Breast epithelium (tissue), 4 donors: ENCODE measurements at regions not wholly inside any gene's neighbourhood (a gene's known extent, or its start where the extent isn't known, plus 50 kb on each side); places are given as distances from the start of the nearest gene placed in this dataset.

Experiments used
- DNase-seq, 2 donors: peaks; one replicate each; pipeline ENCODE4 v3.0.0-alpha.2; 2019; ENCODE audit warnings: low spot score in 2 of 2
- H3K27ac ChIP-seq, 2 donors: fragments of 200-600 bp; sonication (generic) in 1 of 2; one replicate each; pipeline ENCODE4 v1.5.1; 2016 to 2019; ENCODE audit warnings: mild to moderate bottlenecking in 1 of 2
- H3K27me3 ChIP-seq, 2 donors: fragments of 200-600 bp; sonication (generic) in 1 of 2; one replicate each; pipeline versions ENCODE4 v1.5.1 to v1.6.0; 2017 to 2019; ENCODE audit warnings: control low read depth in 1 of 2, mild to moderate bottlenecking in 1 of 2
- H3K36me3 ChIP-seq: fragments of 200-600 bp; one replicate; pipeline ENCODE4 v1.5.1; 2019
- H3K4me1 ChIP-seq, 2 donors: fragments of 200-600 bp; sonication (generic); one replicate each; pipeline ENCODE4 v1.5.1; 2016 to 2019; ENCODE audit warnings: control low read depth in 1 of 2
- H3K4me3 ChIP-seq, 3 donors: fragments of 200-600 bp; sonication (generic); 1 replicate in 2 of 3; 2 replicates in 1 of 3; pipeline ENCODE4 v1.5.1; 2016 to 2019; ENCODE audit warnings: mild to moderate bottlenecking in 3 of 3, moderate library complexity in 2 of 3
- H3K9me3 ChIP-seq, 2 donors: fragments of 200-600 bp; sonication (generic) in 1 of 2; one replicate each; pipeline ENCODE4 v1.5.1; 2016 to 2019; ENCODE audit warnings: control low read depth in 1 of 2
- POLR2A ChIP-seq: fragments of 450-650 bp; IDR thresholded peaks from one replicate; pipeline ENCODE4 v1.6.1; 2016; ENCODE audit warnings: antibody characterized with exemption, mild to moderate bottlenecking, moderate library complexity
- POLR2AphosphoS5 ChIP-seq, 3 donors: sonication (generic); formaldehyde crosslinking; IDR thresholded peaks; one replicate each; pipeline ENCODE4 v1.6.1; 2017; ENCODE audit warnings: antibody characterized with exemption in 3 of 3
- intact Hi-C: fragments of 100-400 bp; cut with DNase I; formaldehyde crosslinking; loops from one replicate; pipeline ENCODE4 v1.15.1; 2023; ENCODE audit warnings: low total_unique reads
- TF ChIP-seq, protein P1 (sequence below), 3 donors: fragments of 450-650 bp; IDR thresholded peaks; one replicate each; pipeline ENCODE4 v1.5.1; 2016 to 2017; ENCODE audit warnings: antibody characterized with exemption in 3 of 3, mild to moderate bottlenecking in 3 of 3, moderate library complexity in 3 of 3

- Histone ChIP-seq H3K9me3 (no peaks in the 10 kb centered on the region), H3K27me3 (no peaks in the 10 kb centered on the region), H3K4me1 (no peaks in the 10 kb centered on the region), H3K4me3 (no peak overlapping the region), H3K27ac (no peak overlapping the region), H3K36me3 (no peaks in the 10 kb centered on the region)
- DNase-seq, result no peak
- intact Hi-C loops, result no loop called here
- TF ChIP-seq POLR2AphosphoS5 (IDR thresholded peaks at IDR 0.05) (no peak), POLR2A (no peak)
- TF ChIP-seq, protein P1, sequence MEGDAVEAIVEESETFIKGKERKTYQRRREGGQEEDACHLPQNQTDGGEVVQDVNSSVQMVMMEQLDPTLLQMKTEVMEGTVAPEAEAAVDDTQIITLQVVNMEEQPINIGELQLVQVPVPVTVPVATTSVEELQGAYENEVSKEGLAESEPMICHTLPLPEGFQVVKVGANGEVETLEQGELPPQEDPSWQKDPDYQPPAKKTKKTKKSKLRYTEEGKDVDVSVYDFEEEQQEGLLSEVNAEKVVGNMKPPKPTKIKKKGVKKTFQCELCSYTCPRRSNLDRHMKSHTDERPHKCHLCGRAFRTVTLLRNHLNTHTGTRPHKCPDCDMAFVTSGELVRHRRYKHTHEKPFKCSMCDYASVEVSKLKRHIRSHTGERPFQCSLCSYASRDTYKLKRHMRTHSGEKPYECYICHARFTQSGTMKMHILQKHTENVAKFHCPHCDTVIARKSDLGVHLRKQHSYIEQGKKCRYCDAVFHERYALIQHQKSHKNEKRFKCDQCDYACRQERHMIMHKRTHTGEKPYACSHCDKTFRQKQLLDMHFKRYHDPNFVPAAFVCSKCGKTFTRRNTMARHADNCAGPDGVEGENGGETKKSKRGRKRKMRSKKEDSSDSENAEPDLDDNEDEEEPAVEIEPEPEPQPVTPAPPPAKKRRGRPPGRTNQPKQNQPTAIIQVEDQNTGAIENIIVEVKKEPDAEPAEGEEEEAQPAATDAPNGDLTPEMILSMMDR (IDR thresholded peaks at IDR 0.05), result no peak
Observed at GRCh38 chr2:8500124-8501054, 181.5 kb upstream of the ID2 start.

DNA sequence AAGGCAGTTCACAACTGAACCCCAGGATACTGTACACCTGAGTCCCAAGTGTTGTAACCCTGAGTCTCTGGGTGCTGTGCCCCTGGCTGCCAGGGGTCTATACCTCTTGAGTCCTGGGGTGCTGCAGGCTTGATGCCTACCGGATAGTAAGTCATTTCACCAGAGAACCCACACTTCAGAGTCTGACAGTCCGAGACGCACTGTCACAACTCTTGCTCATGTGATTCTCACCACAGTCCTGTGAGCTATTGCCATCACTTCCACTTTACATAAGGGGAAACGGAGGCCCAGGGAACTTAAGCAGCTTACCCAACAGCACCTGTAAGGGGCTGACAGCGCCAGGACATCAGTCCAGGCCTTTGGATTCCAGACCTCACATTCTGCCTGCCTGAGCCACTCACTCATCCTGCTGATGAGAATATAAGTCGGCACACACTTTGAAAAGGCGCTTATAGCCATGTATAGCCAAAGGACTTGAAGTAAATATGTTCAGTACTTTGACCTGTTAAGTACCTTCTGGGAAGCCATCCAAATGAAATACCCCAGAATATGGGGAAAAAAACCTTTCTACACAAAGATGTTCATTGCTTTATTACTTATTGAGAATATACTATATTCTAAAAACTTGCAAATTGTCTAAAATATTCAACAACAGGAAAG, 180.7 kb upstream of the ID2 start:
- Histone ChIP-seq H3K36me3 (no peaks in the 10 kb centered on the region), H3K4me3 (no peak overlapping the region), H3K27me3 (no peaks in the 10 kb centered on the region), H3K4me1 (no peaks in the 10 kb centered on the region), H3K9me3 (no peaks in the 10 kb centered on the region), H3K27ac (no peak overlapping the region)
- no peak for TF ChIP-seq POLR2AphosphoS5 (IDR thresholded peaks at IDR 0.05)
- TF ChIP-seq, protein P1 (IDR thresholded peaks at IDR 0.05), result no peak
- TF ChIP-seq POLR2A, result no peak
- intact Hi-C loops, result no loop called here
- DNase-seq, result no peak

GRCh38 chr2:8502316-8502715, 179.5 kb upstream of the ID2 start:
- TF ChIP-seq POLR2AphosphoS5 (IDR thresholded peaks at IDR 0.05) (no peak), POLR2A (no peak)
- TF ChIP-seq, protein P1 (IDR thresholded peaks at IDR 0.05), result no peak
- Histone ChIP-seq H3K4me3 (no peak overlapping the region), H3K36me3 (no peaks in the 10 kb centered on the region), H3K4me1 (no peaks in the 10 kb centered on the region), H3K27me3 (no peaks in the 10 kb centered on the region), H3K27ac (no peak overlapping the region), H3K9me3 (no peaks in the 10 kb centered on the region)
- DNase-seq, result no peak
- intact Hi-C loops, result no loop called here

DNA sequence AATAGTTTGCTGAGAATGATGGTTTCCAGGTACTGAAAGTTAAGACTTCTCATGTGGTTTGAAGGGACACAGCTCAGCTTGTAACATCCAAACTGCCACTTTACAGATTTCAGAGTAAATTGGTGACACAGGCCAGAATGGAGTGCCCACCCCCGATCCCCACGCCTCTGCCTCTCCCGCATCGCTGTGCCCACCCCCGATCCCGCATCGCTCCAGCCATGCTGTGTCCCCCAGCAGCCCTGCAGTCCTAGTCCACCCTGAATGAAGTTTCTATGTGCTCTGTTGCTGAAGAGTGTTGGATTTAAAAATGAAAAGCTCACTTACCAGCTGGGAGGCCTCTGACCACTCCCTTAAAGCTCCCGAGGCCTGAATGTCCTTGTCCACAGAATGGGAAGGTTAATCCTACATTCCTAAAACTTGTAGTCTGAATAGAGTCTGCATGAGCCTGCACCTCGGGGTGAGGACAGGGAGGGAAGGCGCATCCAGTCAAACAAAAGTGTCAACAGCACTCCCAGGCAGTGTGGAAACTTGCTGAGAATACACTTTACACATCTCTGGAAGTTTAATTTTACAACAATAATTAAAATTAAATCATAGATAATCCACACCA, 176.4 kb upstream of the ID2 start:
- DNase-seq, result no peak
- H3K4me1 ChIP-seq, result no peaks in the 10 kb centered on the region
- H3K27ac ChIP-seq, result no peak overlapping the region
- no peaks in the 10 kb centered on the region for H3K27me3 ChIP-seq
- H3K36me3 ChIP-seq, result no peaks in the 10 kb centered on the region
- intact Hi-C loops, result no loop called here
- H3K9me3 ChIP-seq, result no peaks in the 10 kb centered on the region
- TF ChIP-seq, protein P1 (IDR thresholded peaks at IDR 0.05), result no peak
- TF ChIP-seq POLR2A, result no peak
- no peak for TF ChIP-seq POLR2AphosphoS5 (IDR thresholded peaks at IDR 0.05)
- H3K4me3 ChIP-seq, result no peak overlapping the region

DNA sequence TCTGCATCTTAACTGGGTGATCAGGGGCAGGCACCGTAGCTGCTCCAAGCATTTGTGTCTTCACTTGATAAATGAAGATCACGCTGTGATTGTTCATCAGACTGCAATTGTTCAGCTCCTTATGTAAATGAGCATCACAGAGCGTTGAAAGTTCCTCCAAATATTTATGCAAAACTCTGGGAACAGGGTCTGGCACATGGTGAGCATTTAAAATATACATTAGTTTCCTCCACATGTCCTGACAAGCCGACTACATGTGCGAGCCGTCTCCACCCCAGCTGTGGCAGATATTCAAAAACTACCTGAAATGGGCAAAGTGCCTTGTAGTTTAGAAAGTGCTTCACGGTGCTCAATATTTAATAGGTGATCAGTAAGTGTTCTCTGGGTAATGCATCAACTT, 175.1 kb upstream of the ID2 start:
- H3K4me3 ChIP-seq, result no peak overlapping the region
- DNase-seq, result no peak
- H3K4me1 ChIP-seq, result no peaks in the 10 kb centered on the region
- no peaks in the 10 kb centered on the region for H3K36me3 ChIP-seq
- no peak for TF ChIP-seq POLR2A
- TF ChIP-seq POLR2AphosphoS5 (IDR thresholded peaks at IDR 0.05), result no peak
- TF ChIP-seq, protein P1 (IDR thresholded peaks at IDR 0.05), result no peak
- no peaks in the 10 kb centered on the region for H3K9me3 ChIP-seq
- intact Hi-C loops, result no loop called here
- H3K27ac ChIP-seq, result no peak overlapping the region
- H3K27me3 ChIP-seq, result no peaks in the 10 kb centered on the region
